Liver (tissue), 8 donors: ENCODE measurements at regions not wholly inside any gene's neighbourhood (a gene's known extent, or its start where the extent isn't known, plus 50 kb on each side); places are given as distances from the start of the nearest gene placed in this dataset.

Source experiments
- DNase-seq: peaks from one replicate; pipeline ENCODE4 v3.0.0-alpha.2; 2017; ENCODE audit warnings: low spot score
- H3K27ac ChIP-seq, 2 donors: one replicate each; pipeline ENCODE4 v1.7.0; 2013; ENCODE audit warnings: inconsistent platforms in 2 of 2, low read length in 2 of 2, control low read depth in 1 of 2, low read depth in 1 of 2, mild to moderate bottlenecking in 1 of 2
- H3K27me3 ChIP-seq, 4 donors: one replicate each; pipeline versions ENCODE4 v1.6.1 to v1.7.0; 2013; ENCODE audit warnings: low read length in 3 of 4, inconsistent platforms in 1 of 4, mild to moderate bottlenecking in 1 of 4, moderate library complexity in 1 of 4; ENCODE audit not compliant: control insufficient read depth in 4 of 4, insufficient read depth in 4 of 4
- H3K36me3 ChIP-seq, 4 donors: one replicate each; pipeline versions ENCODE4 v1.6.1 to v1.7.0; 2013; ENCODE audit warnings: low read length in 3 of 4, mild to moderate bottlenecking in 3 of 4, low read depth in 1 of 4, moderate library complexity in 1 of 4; ENCODE audit not compliant: control insufficient read depth in 4 of 4, insufficient read depth in 3 of 4
- H3K4me1 ChIP-seq, 4 donors: one replicate each; pipeline versions ENCODE4 v1.6.1 to v1.7.0; 2013; ENCODE audit warnings: low read length in 3 of 4, mild to moderate bottlenecking in 3 of 4, moderate library complexity in 1 of 4; ENCODE audit not compliant: control insufficient read depth in 4 of 4, insufficient read depth in 4 of 4
- H3K4me3 ChIP-seq, 3 donors: one replicate each; pipeline versions ENCODE4 v1.6.1 to v1.7.0; 2013; ENCODE audit warnings: low read length in 3 of 3, control low read depth in 1 of 3, low read depth in 1 of 3, mild to moderate bottlenecking in 1 of 3
- H3K9ac ChIP-seq, 2 donors: one replicate each; pipeline ENCODE4 v1.7.0; 2013; ENCODE audit warnings: low read length in 2 of 2, mild to moderate bottlenecking in 2 of 2, moderate library complexity in 2 of 2, control low read depth in 1 of 2, low read depth in 1 of 2
- H3K9me3 ChIP-seq, 4 donors: one replicate each; pipeline versions ENCODE4 v1.6.1 to v1.7.0; 2013; ENCODE audit warnings: low read length in 3 of 4; ENCODE audit not compliant: control insufficient read depth in 4 of 4
- EGR1 ChIP-seq, 2 donors: IDR thresholded peaks; 2 replicates each; pipeline ENCODE4 v1.6.1; 2016 to 2018; ENCODE audit warnings: antibody characterized with exemption in 2 of 2, low read depth in 2 of 2
- FOXA1 ChIP-seq: IDR thresholded peaks from 2 replicates; pipeline ENCODE4 v1.6.1; 2016; ENCODE audit warnings: antibody characterized with exemption
- FOXA2 ChIP-seq: IDR thresholded peaks from 2 replicates; pipeline ENCODE4 v1.6.1; 2016; ENCODE audit warnings: antibody characterized with exemption
- GABPA ChIP-seq, 2 donors: IDR thresholded peaks in 1 of 2; conservative IDR thresholded peaks in 1 of 2; 2 replicates each; pipeline ENCODE4 v1.6.1; 2016; ENCODE audit warnings: antibody characterized with exemption in 2 of 2, mild to moderate bottlenecking in 1 of 2, moderate library complexity in 1 of 2
- HNF4A ChIP-seq, 2 donors: conservative IDR thresholded peaks; 2 replicates each; pipeline ENCODE4 v1.6.1; 2016; ENCODE audit warnings: antibody characterized with exemption in 2 of 2, mild to moderate bottlenecking in 2 of 2
- HNF4G ChIP-seq: IDR thresholded peaks from 2 replicates; pipeline ENCODE4 v1.6.1; 2016; ENCODE audit warnings: antibody characterized with exemption
- JUND ChIP-seq, 2 donors: IDR thresholded peaks; 2 replicates each; pipeline ENCODE4 v1.6.1; 2016; ENCODE audit warnings: antibody characterized with exemption in 2 of 2
- MAX ChIP-seq: IDR thresholded peaks from 2 replicates; pipeline ENCODE4 v1.6.1; 2016; ENCODE audit warnings: antibody characterized with exemption
- NR2F2 ChIP-seq: IDR thresholded peaks from 2 replicates; pipeline ENCODE4 v1.6.1; 2016; ENCODE audit warnings: antibody characterized with exemption
- RAD21 ChIP-seq, 2 donors: IDR thresholded peaks; 2 replicates each; pipeline ENCODE4 v1.6.1; 2016; ENCODE audit warnings: antibody characterized with exemption in 2 of 2, mild to moderate bottlenecking in 2 of 2
- REST ChIP-seq: IDR thresholded peaks from 2 replicates; pipeline ENCODE4 v1.6.1; 2016; ENCODE audit warnings: antibody characterized with exemption, mild to moderate bottlenecking
- RXRA ChIP-seq, 2 donors: IDR thresholded peaks; 2 replicates each; pipeline ENCODE4 v1.6.1; 2017 to 2018; ENCODE audit warnings: antibody characterized with exemption in 2 of 2, mild to moderate bottlenecking in 1 of 2
- SP1 ChIP-seq: IDR thresholded peaks from 2 replicates; pipeline ENCODE4 v1.6.1; 2018; ENCODE audit warnings: antibody characterized with exemption, mild to moderate bottlenecking
- TAF1 ChIP-seq: conservative IDR thresholded peaks from 2 replicates; pipeline ENCODE4 v1.6.1; 2016; ENCODE audit warnings: antibody characterized with exemption, mild to moderate bottlenecking
- YY1 ChIP-seq: IDR thresholded peaks from 2 replicates; pipeline ENCODE4 v1.6.1; 2016; ENCODE audit warnings: antibody characterized with exemption, mild to moderate bottlenecking
- WGBS: extraction: QIAGEN DNeasy Blood & Tissue Kit; methylation state at CpG from one replicate; pipeline ENCODE4 v1.1.7; 2013; 5-methylcytosine and 5-hydroxymethylcytosine counted together
- TF ChIP-seq, protein P1 (sequence below): IDR thresholded peaks from 2 replicates; pipeline ENCODE4 v1.6.1; 2016; ENCODE audit warnings: antibody characterized with exemption
- TF ChIP-seq, protein P2 (sequence below): fragments of 150-350 bp; IDR thresholded peaks from 2 replicates; pipeline ENCODE4 v1.5.1; 2017; ENCODE audit warnings: improper control_type of control experiment, low read depth, low read length; ENCODE audit not compliant: missing input control
- TF ChIP-seq, protein P3 (sequence below): IDR thresholded peaks from 2 replicates; pipeline ENCODE4 v1.6.1; 2016; ENCODE audit warnings: antibody characterized with exemption
- donor health status: healthy.
- donor health status: healthy.
- donor health status: healthy.
- donor health status: healthy.
- donor health status: healthy.

GRCh38 chr2:242051463-242051862 lies 181.9 kb downstream of the RTP5 start:
- no peaks in the 10 kb centered on the region for H3K27me3 ChIP-seq
- H3K27ac ChIP-seq, result no peak overlapping the region
- H3K36me3 ChIP-seq, result no peaks in the 10 kb centered on the region
- 61% methylated on average over 1 of the region's 1 CpG for WGBS
- no peak overlapping the region for H3K9ac ChIP-seq
- no peaks in the 10 kb centered on the region for H3K9me3 ChIP-seq
- no peak for DNase-seq
- no peak overlapping the region for H3K4me3 ChIP-seq
- TF ChIP-seq RXRA (IDR thresholded peaks at IDR 0.05), result no peak
- TF ChIP-seq HNF4A (conservative IDR thresholded peaks at IDR 0.05), result no peak
- TF ChIP-seq, protein P1, sequence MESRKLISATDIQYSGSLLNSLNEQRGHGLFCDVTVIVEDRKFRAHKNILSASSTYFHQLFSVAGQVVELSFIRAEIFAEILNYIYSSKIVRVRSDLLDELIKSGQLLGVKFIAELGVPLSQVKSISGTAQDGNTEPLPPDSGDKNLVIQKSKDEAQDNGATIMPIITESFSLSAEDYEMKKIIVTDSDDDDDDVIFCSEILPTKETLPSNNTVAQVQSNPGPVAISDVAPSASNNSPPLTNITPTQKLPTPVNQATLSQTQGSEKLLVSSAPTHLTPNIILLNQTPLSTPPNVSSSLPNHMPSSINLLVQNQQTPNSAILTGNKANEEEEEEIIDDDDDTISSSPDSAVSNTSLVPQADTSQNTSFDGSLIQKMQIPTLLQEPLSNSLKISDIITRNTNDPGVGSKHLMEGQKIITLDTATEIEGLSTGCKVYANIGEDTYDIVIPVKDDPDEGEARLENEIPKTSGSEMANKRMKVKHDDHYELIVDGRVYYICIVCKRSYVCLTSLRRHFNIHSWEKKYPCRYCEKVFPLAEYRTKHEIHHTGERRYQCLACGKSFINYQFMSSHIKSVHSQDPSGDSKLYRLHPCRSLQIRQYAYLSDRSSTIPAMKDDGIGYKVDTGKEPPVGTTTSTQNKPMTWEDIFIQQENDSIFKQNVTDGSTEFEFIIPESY, result no peak
- TF ChIP-seq, protein P2, sequence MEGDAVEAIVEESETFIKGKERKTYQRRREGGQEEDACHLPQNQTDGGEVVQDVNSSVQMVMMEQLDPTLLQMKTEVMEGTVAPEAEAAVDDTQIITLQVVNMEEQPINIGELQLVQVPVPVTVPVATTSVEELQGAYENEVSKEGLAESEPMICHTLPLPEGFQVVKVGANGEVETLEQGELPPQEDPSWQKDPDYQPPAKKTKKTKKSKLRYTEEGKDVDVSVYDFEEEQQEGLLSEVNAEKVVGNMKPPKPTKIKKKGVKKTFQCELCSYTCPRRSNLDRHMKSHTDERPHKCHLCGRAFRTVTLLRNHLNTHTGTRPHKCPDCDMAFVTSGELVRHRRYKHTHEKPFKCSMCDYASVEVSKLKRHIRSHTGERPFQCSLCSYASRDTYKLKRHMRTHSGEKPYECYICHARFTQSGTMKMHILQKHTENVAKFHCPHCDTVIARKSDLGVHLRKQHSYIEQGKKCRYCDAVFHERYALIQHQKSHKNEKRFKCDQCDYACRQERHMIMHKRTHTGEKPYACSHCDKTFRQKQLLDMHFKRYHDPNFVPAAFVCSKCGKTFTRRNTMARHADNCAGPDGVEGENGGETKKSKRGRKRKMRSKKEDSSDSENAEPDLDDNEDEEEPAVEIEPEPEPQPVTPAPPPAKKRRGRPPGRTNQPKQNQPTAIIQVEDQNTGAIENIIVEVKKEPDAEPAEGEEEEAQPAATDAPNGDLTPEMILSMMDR, result no peak
- TF ChIP-seq MAX, result no peak
- TF ChIP-seq SP1, result no peak
- TF ChIP-seq NR2F2, result no peak
- TF ChIP-seq FOXA2, result no peak
- TF ChIP-seq HNF4G, result no peak
- TF ChIP-seq FOXA1, result no peak
- no peak for TF ChIP-seq GABPA (IDR thresholded peaks at IDR 0.05 in 1 of 2, conservative IDR thresholded peaks at IDR 0.05 in 1 of 2)
- no peaks in the 10 kb centered on the region for H3K4me1 ChIP-seq

- DNase-seq, result no peak
- H3K27me3 ChIP-seq, result no peaks in the 10 kb centered on the region
- 80% methylated on average over 10 of the region's 10 CpGs for WGBS
These were observed 182.9 kb downstream of the RTP5 start for GRCh38 chr2:242052421-242052820.

More at GRCh38 chr2:242052421-242052820, 182.9 kb downstream of the RTP5 start:
- Histone ChIP-seq H3K4me3 (no peak overlapping the region), H3K9ac (no peak overlapping the region), H3K27ac (no peak overlapping the region), H3K4me1 (no peaks in the 10 kb centered on the region), H3K36me3 (no peaks in the 10 kb centered on the region), H3K9me3 (no peaks in the 10 kb centered on the region)
- TF ChIP-seq NR2F2 (no peak), RXRA (IDR thresholded peaks at IDR 0.05) (no peak), HNF4G (no peak), FOXA2 (no peak), FOXA1 (no peak), TAF1 (no peak), REST (no peak), MAX (no peak), YY1 (no peak), RAD21 (IDR thresholded peaks at IDR 0.05) (no peak), HNF4A (conservative IDR thresholded peaks at IDR 0.05) (no peak), EGR1 (IDR thresholded peaks at IDR 0.05; ENCODE audit: low read depth in 2 of 2) (no peak), JUND (IDR thresholded peaks at IDR 0.05) (no peak), SP1 (no peak)
- TF ChIP-seq, protein P2, result no peak
- TF ChIP-seq, protein P3, sequence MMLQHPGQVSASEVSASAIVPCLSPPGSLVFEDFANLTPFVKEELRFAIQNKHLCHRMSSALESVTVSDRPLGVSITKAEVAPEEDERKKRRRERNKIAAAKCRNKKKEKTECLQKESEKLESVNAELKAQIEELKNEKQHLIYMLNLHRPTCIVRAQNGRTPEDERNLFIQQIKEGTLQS, result no peak
- TF ChIP-seq, protein P1, result no peak
